Trophoblast cell (in vitro differentiated cells and primary cell): ENCODE measurements at regions not wholly inside any gene's neighbourhood (a gene's known extent, or its start where the extent isn't known, plus 50 kb on each side); places are given as distances from the start of the nearest gene placed in this dataset.

Source experiments
- DNase-seq, 2 donors: peaks; one replicate each; pipeline ENCODE4 v3.0.0-alpha.2; 2016
- H2AFZ ChIP-seq: 2 replicates; pipeline ENCODE4 v1.6.1; 2013; ENCODE audit warnings: low read length, moderate library complexity, mild to moderate bottlenecking; ENCODE audit not compliant: insufficient read depth, poor library complexity
- H2AK5ac ChIP-seq: 2 replicates; pipeline ENCODE4 v1.6.1; 2013; ENCODE audit warnings: mild to moderate bottlenecking, low read length
- H2BK120ac ChIP-seq: 2 replicates; pipeline ENCODE4 v1.6.1; 2013; ENCODE audit warnings: low read length, mild to moderate bottlenecking, moderate library complexity; ENCODE audit not compliant: insufficient read depth, poor library complexity
- H2BK12ac ChIP-seq: 2 replicates; pipeline ENCODE4 v1.6.1; 2013; ENCODE audit warnings: mild to moderate bottlenecking, low read length, moderate library complexity
- H2BK5ac ChIP-seq: 2 replicates; pipeline ENCODE4 v1.6.1; 2013; ENCODE audit warnings: low read length, low read depth, moderate library complexity, mild to moderate bottlenecking; ENCODE audit not compliant: poor library complexity
- H3K14ac ChIP-seq: 2 replicates; pipeline ENCODE4 v1.6.1; 2013; ENCODE audit warnings: mild to moderate bottlenecking, low read length
- H3K18ac ChIP-seq: 2 replicates; pipeline ENCODE4 v1.6.1; 2013; ENCODE audit warnings: mild to moderate bottlenecking, low read length
- H3K23ac ChIP-seq: 2 replicates; pipeline ENCODE4 v1.6.1; 2013; ENCODE audit warnings: low read length
- H3K27ac ChIP-seq: 2 replicates; pipeline ENCODE4 v1.5.1; 2013; ENCODE audit warnings: low read depth, mild to moderate bottlenecking, inconsistent platforms, low read length, moderate library complexity
- H3K27me3 ChIP-seq: 2 replicates; pipeline ENCODE4 v1.6.1; 2013; ENCODE audit warnings: inconsistent platforms, mild to moderate bottlenecking, low read length, moderate library complexity; ENCODE audit not compliant: insufficient read depth
- H3K36me3 ChIP-seq, 2 experiments: 1 replicate in 1 of 2; 2 replicates in 1 of 2; pipeline ENCODE4 v1.6.1; 2013; ENCODE audit warnings: low read length in 2 of 2, mild to moderate bottlenecking in 2 of 2, moderate library complexity in 1 of 2; ENCODE audit not compliant: insufficient read depth in 2 of 2, control insufficient read depth in 1 of 2
- H3K4ac ChIP-seq: 2 replicates; pipeline ENCODE4 v1.6.1; 2013; ENCODE audit warnings: low read depth, mild to moderate bottlenecking, low read length, moderate library complexity
- H3K4me1 ChIP-seq, 2 experiments: 1 replicate in 1 of 2; 2 replicates in 1 of 2; pipeline ENCODE4 v1.6.1; 2013; ENCODE audit warnings: low read length in 2 of 2, mild to moderate bottlenecking in 2 of 2, moderate library complexity in 1 of 2; ENCODE audit not compliant: insufficient read depth in 2 of 2, control insufficient read depth in 1 of 2
- H3K4me2 ChIP-seq: 2 replicates; pipeline ENCODE4 v1.6.1; 2013; ENCODE audit warnings: inconsistent platforms, mild to moderate bottlenecking, low read length, moderate library complexity
- H3K4me3 ChIP-seq: 2 replicates; pipeline ENCODE4 v1.5.1; 2013; ENCODE audit warnings: mild to moderate bottlenecking, low read depth, low read length, inconsistent platforms
- H3K79me1 ChIP-seq: one replicate; pipeline ENCODE4 v1.6.1; 2013; ENCODE audit warnings: low read length
- H3K79me2 ChIP-seq: 2 replicates; pipeline ENCODE4 v1.6.1; 2013; ENCODE audit warnings: low read length, mild to moderate bottlenecking; ENCODE audit not compliant: control insufficient read depth, insufficient read depth, poor library complexity
- H3K9ac ChIP-seq: 2 replicates; pipeline ENCODE4 v1.6.1; 2013; ENCODE audit warnings: mild to moderate bottlenecking, low read length
- H3K9me3 ChIP-seq: 2 replicates; pipeline ENCODE4 v1.6.1; 2013; ENCODE audit warnings: low read depth, mild to moderate bottlenecking, control low read depth, inconsistent platforms, low read length; ENCODE audit not compliant: insufficient read depth
- H4K12ac ChIP-seq: 2 replicates; pipeline ENCODE4 v1.6.1; 2013; ENCODE audit warnings: low read depth, mild to moderate bottlenecking, low read length, moderate library complexity
- H4K8ac ChIP-seq: 2 replicates; pipeline ENCODE4 v1.6.1; 2013; ENCODE audit warnings: low read depth, mild to moderate bottlenecking, low read length, moderate library complexity
- H4K91ac ChIP-seq: one replicate; pipeline ENCODE4 v1.6.1; 2013; ENCODE audit warnings: low read depth, mild to moderate bottlenecking, low read length, moderate library complexity
- WGBS: extraction: QIAGEN DNeasy Blood & Tissue Kit; methylation state at CpG from one replicate; pipeline ENCODE4 v1.1.7; 2013; ENCODE audit warnings: missing lambda C conversion rate; ENCODE audit not compliant: insufficient read length, insufficient coverage; ENCODE audit errors: extremely low coverage; 5-methylcytosine and 5-hydroxymethylcytosine counted together

- no peak overlapping the region for H3K14ac ChIP-seq
- H3K4me1 ChIP-seq: no peaks in the 10 kb centered on the region
- H4K12ac ChIP-seq: no peak overlapping the region
- H4K91ac ChIP-seq: no peak overlapping the region
- no peak overlapping the region for H3K18ac ChIP-seq
- no CpG with 5 or more reads among the region's 3 CpGs for WGBS
- no peak overlapping the region for H2BK120ac ChIP-seq
- H2BK12ac ChIP-seq: no peak overlapping the region
- H4K8ac ChIP-seq: no peak overlapping the region
- no peak overlapping the region for H3K4me2 ChIP-seq
- H3K4me3 ChIP-seq: no peak overlapping the region
- H3K9ac ChIP-seq: no peak overlapping the region
- no peak overlapping the region for H3K4ac ChIP-seq
- H3K36me3 ChIP-seq: no peaks in the 10 kb centered on the region
- no peaks in the 10 kb centered on the region for H3K79me1 ChIP-seq
- no peak overlapping the region for H2BK5ac ChIP-seq
- no peaks in the 10 kb centered on the region for H3K79me2 ChIP-seq
- no peak overlapping the region for H3K23ac ChIP-seq
- DNase-seq: no peak
- no peaks in the 10 kb centered on the region for H3K27me3 ChIP-seq
- no peak overlapping the region for H2AK5ac ChIP-seq
- H3K9me3 ChIP-seq: no peaks in the 10 kb centered on the region
- no peak overlapping the region for H3K27ac ChIP-seq
- no peak overlapping the region for H2AFZ ChIP-seq
Observed at GRCh38 chr7:89943525-89944050, 210.7 kb upstream of the STEAP1 start.

GRCh38 chr7:89958525-89959068 is 195.7 kb upstream of the STEAP1 start:
- H3K4me3 ChIP-seq: no peak overlapping the region

GRCh38 chr7:89966067-89966664 is 188.1 kb upstream of the STEAP1 start:
- Histone ChIP-seq H3K4me3 (no peak overlapping the region), H3K27ac (no peak overlapping the region), H3K36me3 (no peaks in the 10 kb centered on the region), H3K27me3 (no peaks in the 10 kb centered on the region), H2BK12ac (no peak overlapping the region), H3K4me2 (no peak overlapping the region), H4K8ac (no peak overlapping the region), H2AK5ac (no peak overlapping the region), H3K18ac (no peak overlapping the region), H2AFZ (no peak overlapping the region), H3K23ac (no peak overlapping the region), H3K79me2 (no peaks in the 10 kb centered on the region), H2BK120ac (no peak overlapping the region), H3K9ac (no peak overlapping the region), H4K91ac (no peak overlapping the region), H4K12ac (no peak overlapping the region), H3K4ac (no peak overlapping the region), H3K9me3 (no peaks in the 10 kb centered on the region), H3K4me1 (no peaks in the 10 kb centered on the region), H2BK5ac (no peak overlapping the region), H3K14ac (no peak overlapping the region), H3K79me1 (no peaks in the 10 kb centered on the region)
- no peak for DNase-seq
- no CpG with 5 or more reads among the region's 4 CpGs for WGBS

More at GRCh38 chr7:89958525-89959068, 195.7 kb upstream of the STEAP1 start:
- Histone ChIP-seq H3K4me1 (no peaks in the 10 kb centered on the region), H4K12ac (no peak overlapping the region), H3K18ac (no peak overlapping the region), H4K91ac (no peak overlapping the region), H3K27ac (no peak overlapping the region), H3K79me2 (no peaks in the 10 kb centered on the region), H2BK120ac (no peak overlapping the region), H3K9ac (no peak overlapping the region), H3K14ac (no peak overlapping the region), H3K4ac (no peak overlapping the region), H2BK5ac (no peak overlapping the region), H3K79me1 (no peaks in the 10 kb centered on the region), H3K27me3 (no peaks in the 10 kb centered on the region), H3K23ac (no peak overlapping the region), H2AK5ac (no peak overlapping the region), H3K36me3 (no peaks in the 10 kb centered on the region), H2AFZ (no peak overlapping the region), H2BK12ac (no peak overlapping the region), H3K9me3 (no peaks in the 10 kb centered on the region), H3K4me2 (no peak overlapping the region), H4K8ac (no peak overlapping the region)
- no peak for DNase-seq

- Histone ChIP-seq H2BK12ac (no peak overlapping the region), H2BK5ac (no peak overlapping the region), H3K79me1 (no peaks in the 10 kb centered on the region), H4K8ac (no peak overlapping the region), H3K36me3 (no peaks in the 10 kb centered on the region), H3K18ac (no peak overlapping the region), H2AFZ (no peak overlapping the region), H3K14ac (no peak overlapping the region), H3K4me3 (no peak overlapping the region), H3K4me1 (no peaks in the 10 kb centered on the region), H3K4ac (no peak overlapping the region), H3K4me2 (no peak overlapping the region), H3K27me3 (no peaks in the 10 kb centered on the region), H4K91ac (no peak overlapping the region), H4K12ac (no peak overlapping the region), H2AK5ac (no peak overlapping the region), H3K27ac (no peak overlapping the region), H3K9me3 (no peaks in the 10 kb centered on the region), H3K79me2 (no peaks in the 10 kb centered on the region), H2BK120ac (no peak overlapping the region), H3K23ac (no peak overlapping the region), H3K9ac (no peak overlapping the region)
- WGBS: no CpG with 5 or more reads among the region's 2 CpGs
- DNase-seq: no peak
Observed at GRCh38 chr7:89975577-89975976, 178.7 kb upstream of the STEAP1 start.
